ENCODE measurements at regions not wholly inside any gene's neighbourhood (a gene's known extent, or its start where the extent isn't known, plus 50 kb on each side); places are given as distances from the start of the nearest gene placed in this dataset.

DNA sequence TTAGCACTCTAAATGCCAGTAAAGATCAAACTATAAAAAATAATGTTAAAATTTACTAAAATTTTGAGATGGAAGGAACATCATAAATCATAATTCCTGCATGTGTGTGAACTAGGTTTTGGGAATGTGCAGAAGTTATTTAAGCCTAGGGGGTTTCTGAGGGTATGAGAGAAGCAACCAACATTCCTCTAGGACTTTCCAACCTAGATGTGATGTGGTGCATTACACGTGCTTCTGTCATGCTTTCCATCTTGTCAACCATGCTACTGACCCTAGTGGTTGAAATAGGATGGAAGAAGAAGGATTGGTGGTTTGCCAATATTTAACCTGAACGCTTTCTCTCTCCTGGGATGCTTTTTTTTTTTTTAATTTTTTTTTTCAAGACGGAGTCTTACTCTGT lies 209.3 kb downstream of the AEBP2 start:
- TF ChIP-seq, protein P1, sequence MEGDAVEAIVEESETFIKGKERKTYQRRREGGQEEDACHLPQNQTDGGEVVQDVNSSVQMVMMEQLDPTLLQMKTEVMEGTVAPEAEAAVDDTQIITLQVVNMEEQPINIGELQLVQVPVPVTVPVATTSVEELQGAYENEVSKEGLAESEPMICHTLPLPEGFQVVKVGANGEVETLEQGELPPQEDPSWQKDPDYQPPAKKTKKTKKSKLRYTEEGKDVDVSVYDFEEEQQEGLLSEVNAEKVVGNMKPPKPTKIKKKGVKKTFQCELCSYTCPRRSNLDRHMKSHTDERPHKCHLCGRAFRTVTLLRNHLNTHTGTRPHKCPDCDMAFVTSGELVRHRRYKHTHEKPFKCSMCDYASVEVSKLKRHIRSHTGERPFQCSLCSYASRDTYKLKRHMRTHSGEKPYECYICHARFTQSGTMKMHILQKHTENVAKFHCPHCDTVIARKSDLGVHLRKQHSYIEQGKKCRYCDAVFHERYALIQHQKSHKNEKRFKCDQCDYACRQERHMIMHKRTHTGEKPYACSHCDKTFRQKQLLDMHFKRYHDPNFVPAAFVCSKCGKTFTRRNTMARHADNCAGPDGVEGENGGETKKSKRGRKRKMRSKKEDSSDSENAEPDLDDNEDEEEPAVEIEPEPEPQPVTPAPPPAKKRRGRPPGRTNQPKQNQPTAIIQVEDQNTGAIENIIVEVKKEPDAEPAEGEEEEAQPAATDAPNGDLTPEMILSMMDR (IDR thresholded peaks at IDR 0.05), result no peak
- TF ChIP-seq REST (IDR thresholded peaks at IDR 0.05; ENCODE audit: insufficient read depth in 1 of 2, low read depth in 2 of 2, low read length in 1 of 2) (no peak), POLR2AphosphoS5 (IDR thresholded peaks at IDR 0.05; ENCODE audit: low read depth, low read length) (no peak), SIN3A (IDR thresholded peaks at IDR 0.05; ENCODE audit: borderline replicate concordance, insufficient read depth, low read depth, low read length) (no peak), TCF7L2 (IDR thresholded peaks at IDR 0.05; ENCODE audit: low read depth, low read length) (no peak)
